ENCODE measurements at regions not wholly inside any gene's neighbourhood (a gene's known extent, or its start where the extent isn't known, plus 50 kb on each side); places are given as distances from the start of the nearest gene placed in this dataset.

- H3K4me3 ChIP-seq, result no peak overlapping the region
- no peak for DNase-seq
- no peak for ATAC-seq
- no peak overlapping the region for H3K27ac ChIP-seq
- H3K36me3 ChIP-seq, result no peaks in the 10 kb centered on the region
- intact Hi-C loops (cut with DNase I), result no loop called here
- H3K9me3 ChIP-seq, result peaks cover 0 to 17% (median 3%) of the 10 kb centered on the region in 11 donors
- WGBS, 2 donors, result 96 to 100% methylated on average over 1 of the region's 1 CpG
- peaks cover 0 to 10% (median 0%) of the 10 kb centered on the region in 7 donors for H3K27me3 ChIP-seq
- peaks cover 0 to 6% (median 0%) of the 10 kb centered on the region in 9 donors for H3K4me1 ChIP-seq
- no peak for TF ChIP-seq CTCF (IDR thresholded peaks at IDR 0.05)
These were observed 341.0 kb upstream of the NPSR1 start for GRCh38 chr7:34317039-34317438.

GRCh38 chr7:34320412-34320811 lies 337.6 kb upstream of the NPSR1 start:
- no peak overlapping the region for H3K27ac ChIP-seq
- peaks cover 0 to 6% (median 0%) of the 10 kb centered on the region in 9 donors for H3K4me1 ChIP-seq
- DNase-seq, result no peak
- H3K9me3 ChIP-seq, result no peaks in the 10 kb centered on the region
- H3K4me3 ChIP-seq, result no peak overlapping the region
- ATAC-seq, result no peak
- 78 to 79% methylated on average over 6 of the region's 6 CpGs for WGBS, 2 donors
- no peak for TF ChIP-seq CTCF (IDR thresholded peaks at IDR 0.05)
- H3K36me3 ChIP-seq, result no peaks in the 10 kb centered on the region
- intact Hi-C loops (cut with DNase I), result loop anchor here in 7 of 10 donors (5.0 to 10.0 kb wide), 6 partner anchors 104 to 277 kb away; no protein-coding TSS in a partner anchor
- H3K27me3 ChIP-seq, result peaks cover 0 to 17% (median 0%) of the 10 kb centered on the region in 7 donors

- peaks cover 0 to 17% (median 0%) of the 10 kb centered on the region in 7 donors for H3K27me3 ChIP-seq
- intact Hi-C loops (cut with DNase I), result loop anchor here in 7 of 10 donors (5.0 to 10.0 kb wide), 6 partner anchors 104 to 276 kb away; no protein-coding TSS in a partner anchor
- DNase-seq, result peak; percentile 11 to 27
- peak; percentile 58 to 85 (median 72) for ATAC-seq
- H3K9me3 ChIP-seq, result no peaks in the 10 kb centered on the region
- no peak overlapping the region for H3K27ac ChIP-seq
- H3K36me3 ChIP-seq, result no peaks in the 10 kb centered on the region
- peak overlapping the region in 6 of 10 donors; percentile 7 to 28 (median 18) for H3K4me3 ChIP-seq
- peaks cover 0 to 6% (median 0%) of the 10 kb centered on the region in 9 donors for H3K4me1 ChIP-seq
- WGBS, 2 donors, result 22 to 24% methylated on average over 27 of the region's 27 CpGs
- peak; percentile 47 to 86 (median 79) for TF ChIP-seq CTCF (IDR thresholded peaks at IDR 0.05)
These were observed 336.9 kb upstream of the NPSR1 start for GRCh38 chr7:34320926-34321661.

- no peak for ATAC-seq
These were observed 335.2 kb upstream of the NPSR1 start for GRCh38 chr7:34322841-34323240.

More at GRCh38 chr7:34322841-34323240, 335.2 kb upstream of the NPSR1 start:
- no peak for DNase-seq
- Histone ChIP-seq H3K4me1 (peaks cover 0 to 6% (median 0%) of the 10 kb centered on the region in 9 donors), H3K27me3 (peaks cover 0 to 19% (median 0%) of the 10 kb centered on the region in 7 donors), H3K9me3 (no peaks in the 10 kb centered on the region), H3K36me3 (no peaks in the 10 kb centered on the region), H3K4me3 (no peak overlapping the region), H3K27ac (no peak overlapping the region)
- intact Hi-C loops (cut with DNase I), result loop anchor here in 7 of 10 donors (5.0 to 10.0 kb wide), 6 partner anchors 102 to 274 kb away; no protein-coding TSS in a partner anchor
- TF ChIP-seq CTCF (IDR thresholded peaks at IDR 0.05), result no peak
- WGBS, 2 donors, result 80 to 88% methylated on average over 2 of the region's 2 CpGs

All from heart right ventricle (tissue), 16 donors.